ENCODE measurements at regions not wholly inside any gene's neighbourhood (a gene's known extent, or its start where the extent isn't known, plus 50 kb on each side); places are given as distances from the start of the nearest gene placed in this dataset.

DNA sequence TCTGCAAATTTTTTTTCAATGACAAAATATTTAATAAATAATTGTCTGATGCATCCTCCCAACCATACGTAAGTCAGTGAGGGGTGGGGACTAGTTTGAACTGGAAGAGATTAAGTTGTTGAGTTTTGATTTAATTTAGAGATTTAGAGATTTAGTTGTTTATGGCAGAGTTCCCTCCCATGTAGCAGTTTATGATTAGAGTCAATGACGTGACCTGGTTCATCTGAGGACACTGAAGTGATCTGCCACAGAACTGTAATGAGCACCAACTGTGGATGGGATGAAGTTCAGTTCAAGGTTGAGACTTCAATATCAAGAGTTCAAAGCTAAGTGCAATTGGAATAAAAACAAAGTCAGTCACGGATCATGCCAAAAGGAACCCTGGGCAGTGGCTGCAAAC lies 609.3 kb downstream of the NOVA1 start:
- H3K4me3 ChIP-seq (ENCODE audit: low read length) = no peak overlapping the region
- no peak for DNase-seq (ENCODE audit: low read depth)
- TF ChIP-seq, protein P1, sequence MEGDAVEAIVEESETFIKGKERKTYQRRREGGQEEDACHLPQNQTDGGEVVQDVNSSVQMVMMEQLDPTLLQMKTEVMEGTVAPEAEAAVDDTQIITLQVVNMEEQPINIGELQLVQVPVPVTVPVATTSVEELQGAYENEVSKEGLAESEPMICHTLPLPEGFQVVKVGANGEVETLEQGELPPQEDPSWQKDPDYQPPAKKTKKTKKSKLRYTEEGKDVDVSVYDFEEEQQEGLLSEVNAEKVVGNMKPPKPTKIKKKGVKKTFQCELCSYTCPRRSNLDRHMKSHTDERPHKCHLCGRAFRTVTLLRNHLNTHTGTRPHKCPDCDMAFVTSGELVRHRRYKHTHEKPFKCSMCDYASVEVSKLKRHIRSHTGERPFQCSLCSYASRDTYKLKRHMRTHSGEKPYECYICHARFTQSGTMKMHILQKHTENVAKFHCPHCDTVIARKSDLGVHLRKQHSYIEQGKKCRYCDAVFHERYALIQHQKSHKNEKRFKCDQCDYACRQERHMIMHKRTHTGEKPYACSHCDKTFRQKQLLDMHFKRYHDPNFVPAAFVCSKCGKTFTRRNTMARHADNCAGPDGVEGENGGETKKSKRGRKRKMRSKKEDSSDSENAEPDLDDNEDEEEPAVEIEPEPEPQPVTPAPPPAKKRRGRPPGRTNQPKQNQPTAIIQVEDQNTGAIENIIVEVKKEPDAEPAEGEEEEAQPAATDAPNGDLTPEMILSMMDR (conservative IDR thresholded peaks at IDR 0.05; ENCODE audit: low read length) = no peak

DNA sequence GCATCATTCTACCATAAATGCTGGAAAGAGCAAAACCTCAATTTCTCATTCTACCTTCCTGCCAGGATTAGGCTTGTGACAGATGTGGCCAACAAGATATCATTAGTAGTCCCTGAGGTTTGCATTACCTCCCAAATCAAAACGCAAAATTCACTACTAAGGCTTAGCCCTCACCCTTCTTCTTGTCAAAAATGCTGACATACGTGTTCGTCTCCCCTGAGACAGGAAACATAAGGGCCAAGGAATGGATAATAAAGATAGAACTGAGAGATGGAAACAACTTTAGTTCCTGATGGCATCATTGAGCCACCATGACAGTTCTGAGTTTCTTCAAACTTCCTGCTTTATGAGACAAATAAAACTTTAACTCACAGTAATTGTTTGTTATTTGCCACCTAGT lies 642.1 kb downstream of the NOVA1 start:
- no peak for DNase-seq (ENCODE audit: low read depth)
- TF ChIP-seq, protein P1 (conservative IDR thresholded peaks at IDR 0.05; ENCODE audit: low read length) = no peak
- no peak overlapping the region for H3K4me3 ChIP-seq (ENCODE audit: low read length)

DNA sequence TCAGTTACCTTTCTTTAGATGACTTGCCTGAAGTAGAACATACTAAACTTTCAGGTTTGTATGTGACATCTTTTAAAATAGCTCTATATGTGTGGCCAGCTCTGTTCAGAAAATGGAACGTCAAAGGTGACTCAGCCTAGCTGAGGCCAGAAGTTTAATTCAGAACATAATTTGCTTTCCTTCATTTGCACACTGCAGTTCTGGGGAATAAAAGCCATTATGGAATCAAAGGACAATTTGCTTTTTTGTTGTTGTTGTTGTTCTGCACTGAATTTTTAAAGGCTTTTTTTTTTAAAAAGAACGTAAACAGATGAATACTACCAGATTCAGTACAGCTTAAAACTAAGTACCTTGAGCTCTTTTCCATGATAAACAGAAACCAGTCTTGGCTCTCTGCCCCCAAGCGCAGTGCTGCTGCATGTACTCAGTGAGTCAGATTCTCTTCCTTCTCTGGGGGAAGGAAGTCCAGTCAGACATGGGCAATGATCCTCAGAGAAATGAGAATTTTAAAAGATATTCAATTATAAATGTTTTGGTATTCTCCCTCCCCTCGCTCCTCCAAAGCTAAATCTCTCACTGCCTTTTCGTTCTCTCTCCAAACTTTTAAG lies 644.2 kb downstream of the NOVA1 start:
- no peak for DNase-seq (ENCODE audit: low read depth)
- no peak overlapping the region for H3K4me3 ChIP-seq (ENCODE audit: low read length)

DNA sequence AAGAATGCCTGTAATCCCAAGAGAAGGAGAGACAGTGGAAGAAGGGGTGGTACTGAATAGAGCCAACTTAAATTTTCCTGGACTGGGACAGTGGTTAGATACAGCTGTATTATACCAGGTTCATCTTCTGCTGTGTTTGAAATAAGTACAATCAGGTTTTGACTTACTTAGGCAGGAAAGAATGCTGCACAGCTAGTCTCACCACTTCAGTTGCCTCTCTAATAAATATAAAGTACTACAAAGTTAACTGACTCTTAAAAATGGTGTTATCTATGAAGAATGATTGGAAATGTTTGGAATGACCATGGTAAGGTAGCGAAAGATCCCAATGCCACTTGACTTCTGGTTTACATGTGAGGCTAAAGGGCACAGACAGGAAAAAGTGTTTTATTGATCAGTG lies 652.1 kb downstream of the NOVA1 start:
- TF ChIP-seq, protein P1 (conservative IDR thresholded peaks at IDR 0.05; ENCODE audit: low read length) = no peak
- no peak for DNase-seq (ENCODE audit: low read depth)
- H3K4me3 ChIP-seq (ENCODE audit: low read length) = no peak overlapping the region

More for the DNA sequence above, 644.2 kb downstream of the NOVA1 start:
- TF ChIP-seq, protein P1 (conservative IDR thresholded peaks at IDR 0.05; ENCODE audit: low read length) = no peak

DNA sequence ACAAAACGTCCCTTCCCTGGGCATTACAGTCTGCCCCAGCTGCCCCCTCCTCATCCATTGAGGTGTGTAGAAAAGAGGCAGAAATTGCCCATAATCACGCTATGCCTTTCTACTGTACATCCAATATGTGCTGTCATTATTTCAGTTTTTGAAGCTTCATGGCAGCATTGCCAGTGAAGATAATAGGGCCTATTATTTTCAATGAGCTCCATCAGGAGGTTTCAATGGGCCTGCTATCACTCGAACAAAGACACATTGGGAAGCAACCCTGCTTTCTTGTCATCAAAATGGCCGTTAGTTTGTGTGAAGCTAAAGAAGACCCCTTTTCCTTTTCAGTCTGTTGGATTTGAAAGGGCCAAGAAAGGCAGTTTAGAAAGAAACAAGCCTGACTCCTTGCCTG lies 653.8 kb downstream of the NOVA1 start:
- no peak overlapping the region for H3K4me3 ChIP-seq (ENCODE audit: low read length)
- TF ChIP-seq, protein P1 (conservative IDR thresholded peaks at IDR 0.05; ENCODE audit: low read length) = no peak
- DNase-seq (ENCODE audit: low read depth) = no peak

DNA sequence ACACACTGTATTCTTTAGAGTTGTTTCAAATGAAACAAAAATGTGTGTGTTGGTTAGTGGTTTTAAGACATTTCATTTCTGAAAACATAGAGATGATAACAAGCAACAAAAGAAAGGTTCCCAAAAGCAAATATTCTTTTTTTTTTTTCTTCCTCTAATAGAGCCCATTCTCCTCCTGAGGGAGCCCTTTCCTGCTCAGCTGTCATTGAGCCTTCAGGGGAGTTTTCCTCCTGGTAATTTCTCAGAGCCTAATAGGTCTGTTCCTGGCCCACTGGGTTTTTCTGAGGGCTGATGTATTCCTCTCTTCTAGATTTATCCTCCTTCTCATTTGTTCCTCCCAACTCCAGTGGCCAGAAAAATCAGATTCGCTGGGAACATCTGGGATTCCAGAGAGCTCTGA lies 654.5 kb downstream of the NOVA1 start:
- no peak overlapping the region for H3K4me3 ChIP-seq (ENCODE audit: low read length)
- DNase-seq (ENCODE audit: low read depth) = no peak
- TF ChIP-seq, protein P1 (conservative IDR thresholded peaks at IDR 0.05; ENCODE audit: low read length) = no peak

DNA sequence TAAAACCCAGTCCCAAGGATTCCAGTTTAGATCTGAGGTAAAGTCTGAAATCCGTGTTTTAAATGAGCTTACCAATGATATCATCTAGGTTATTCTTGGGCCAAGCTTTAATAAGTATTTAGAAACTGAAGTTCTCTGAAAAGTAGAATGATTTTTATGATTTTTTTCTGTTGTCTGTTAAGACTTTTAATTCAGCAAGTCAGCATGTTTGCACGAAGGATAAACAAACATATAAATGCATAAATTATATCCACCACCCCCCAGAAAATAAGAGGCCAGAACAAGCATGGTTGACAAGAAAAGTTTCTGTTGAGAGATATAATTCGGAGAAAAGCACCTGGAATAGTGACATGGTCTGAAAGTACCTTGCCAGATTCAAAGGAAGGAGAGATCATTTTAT lies 655.7 kb downstream of the NOVA1 start:
- no peak overlapping the region for H3K4me3 ChIP-seq (ENCODE audit: low read length)
- TF ChIP-seq, protein P1 (conservative IDR thresholded peaks at IDR 0.05; ENCODE audit: low read length) = no peak
- no peak for DNase-seq (ENCODE audit: low read depth)

Measured in AG10803 (cell line).